ENCODE measurements at regions not wholly inside any gene's neighbourhood (a gene's known extent, or its start where the extent isn't known, plus 50 kb on each side); places are given as distances from the start of the nearest gene placed in this dataset.
"Not testable (repeated sequence)": the region's sequence is repeated elsewhere in the genome, so short reads cannot be mapped to it uniquely, and the experiment has no call there.

GRCh38 chr1:83474946-83475345, 524.0 kb downstream of the TTLL7 start:
- DNase-seq (ENCODE audit: low read depth), result not testable (repeated sequence)

GRCh38 chr1:83473986-83474385, 524.9 kb downstream of the TTLL7 start:
- not testable (repeated sequence) for DNase-seq (ENCODE audit: low read depth)

GRCh38 chr1:83472066-83472465, 526.9 kb downstream of the TTLL7 start:
- not testable (repeated sequence) for DNase-seq (ENCODE audit: low read depth)

DNA sequence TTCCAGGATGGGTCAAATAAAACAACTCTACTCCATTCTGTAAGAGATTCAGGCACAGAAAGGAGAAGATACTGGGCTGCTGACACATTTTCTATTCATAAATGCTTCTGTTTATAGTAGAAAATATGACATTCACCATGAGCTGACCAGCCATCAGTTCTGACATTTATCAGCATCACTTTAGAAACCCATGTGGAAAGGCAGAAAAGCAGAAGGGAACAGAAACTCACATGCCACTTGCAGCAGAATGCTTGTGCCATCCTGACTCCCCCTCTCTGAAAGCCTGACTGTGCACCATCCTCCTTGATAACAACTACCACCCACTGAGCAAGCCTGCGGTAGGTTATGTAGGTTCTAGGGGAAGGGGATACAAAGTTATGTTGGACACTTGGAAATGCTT, 527.7 kb downstream of the TTLL7 start:
- not testable (repeated sequence) for DNase-seq (ENCODE audit: low read depth)

GRCh38 chr1:83468336-83468735, 530.6 kb downstream of the TTLL7 start:
- DNase-seq (ENCODE audit: low read depth), result peak; percentile 3

DNA sequence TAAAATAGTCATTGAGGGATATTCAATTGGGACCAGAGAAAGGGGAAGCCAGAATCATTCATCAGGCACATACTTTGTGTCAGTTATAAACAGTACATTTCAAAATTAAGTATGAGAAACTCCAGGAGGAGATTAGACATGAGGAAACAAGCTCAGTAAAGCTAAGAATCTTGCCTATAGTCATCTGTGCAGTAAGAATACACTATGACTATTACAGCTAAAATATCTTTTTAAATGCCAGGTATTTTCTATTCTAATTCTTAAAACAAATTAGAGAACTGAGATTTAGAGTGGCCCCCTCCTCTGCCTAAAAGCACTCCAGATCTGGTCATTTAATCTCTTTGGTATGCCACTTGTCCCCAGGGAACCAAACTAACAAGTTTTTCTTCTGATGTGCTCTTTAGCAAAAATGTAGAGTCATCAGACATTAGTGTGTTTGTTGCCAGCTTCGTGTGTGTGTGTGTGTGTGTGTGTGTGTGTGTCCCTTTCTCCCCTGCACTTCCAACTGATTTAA, 541.1 kb downstream of the TTLL7 start:
- not testable (repeated sequence) for DNase-seq (ENCODE audit: low read depth)

GRCh38 chr1:83457281-83457680, 541.7 kb downstream of the TTLL7 start:
- not testable (repeated sequence) for DNase-seq (ENCODE audit: low read depth)

DNA sequence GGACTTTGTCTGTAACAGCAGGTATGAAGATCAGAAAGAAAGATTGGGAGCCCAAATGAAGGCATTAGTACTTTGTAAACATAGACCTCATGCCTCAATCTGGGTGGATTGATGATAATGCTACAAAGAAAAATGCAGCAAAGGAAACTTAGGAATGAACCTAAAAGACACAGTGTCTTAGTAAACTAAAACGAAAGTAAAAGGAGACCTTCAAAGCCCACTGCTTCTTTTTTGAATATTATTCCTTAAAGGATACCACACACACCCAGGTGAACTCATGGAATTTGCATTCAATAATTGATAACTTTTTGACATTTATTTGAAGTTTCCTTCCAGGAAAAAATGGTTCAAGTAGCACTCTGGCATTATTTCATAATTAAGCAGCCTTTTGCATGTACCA, 543.2 kb downstream of the TTLL7 start:
- not testable (repeated sequence) for DNase-seq (ENCODE audit: low read depth)

DNA sequence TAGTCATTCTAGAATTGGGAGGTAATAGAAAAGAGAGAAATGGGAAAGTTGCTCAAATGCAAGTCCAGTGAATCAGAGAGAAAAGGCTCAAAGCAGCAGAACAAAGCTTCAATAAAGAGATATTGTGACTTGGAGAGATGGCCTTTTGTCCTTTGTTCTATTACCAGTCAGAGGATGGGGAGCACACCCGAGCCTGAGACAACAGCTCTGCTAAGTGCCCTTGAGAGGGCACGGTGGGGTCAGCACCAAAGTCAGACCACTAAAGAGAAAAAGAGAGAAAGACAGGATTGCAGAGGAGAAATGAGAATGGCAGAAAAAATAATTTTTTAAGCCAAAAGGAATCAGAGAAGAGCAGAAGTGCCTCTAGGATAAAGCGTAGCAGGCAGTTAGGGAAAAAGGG, 553.1 kb downstream of the TTLL7 start:
- not testable (repeated sequence) for DNase-seq (ENCODE audit: low read depth)

DNA sequence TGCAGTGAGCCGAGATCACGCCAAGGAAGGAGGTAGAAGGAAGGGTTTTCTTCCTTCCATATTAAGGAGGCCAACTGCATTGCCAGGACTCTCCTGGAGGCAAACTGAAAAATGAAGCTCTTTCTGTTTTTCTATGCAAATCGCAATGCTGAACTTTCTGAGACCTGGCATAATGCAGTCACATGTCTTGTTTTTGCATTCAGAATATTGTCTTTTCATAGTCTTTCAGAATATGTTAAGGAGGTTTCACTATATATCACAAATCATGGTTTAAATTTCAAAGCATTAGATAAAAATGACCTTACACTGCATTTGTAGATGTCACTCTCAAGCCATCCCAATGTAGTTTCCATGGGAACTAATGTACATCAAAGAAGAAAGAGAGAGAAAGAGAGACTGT, 556.5 kb downstream of the TTLL7 start:
- not testable (repeated sequence) for DNase-seq (ENCODE audit: low read depth)

DNA sequence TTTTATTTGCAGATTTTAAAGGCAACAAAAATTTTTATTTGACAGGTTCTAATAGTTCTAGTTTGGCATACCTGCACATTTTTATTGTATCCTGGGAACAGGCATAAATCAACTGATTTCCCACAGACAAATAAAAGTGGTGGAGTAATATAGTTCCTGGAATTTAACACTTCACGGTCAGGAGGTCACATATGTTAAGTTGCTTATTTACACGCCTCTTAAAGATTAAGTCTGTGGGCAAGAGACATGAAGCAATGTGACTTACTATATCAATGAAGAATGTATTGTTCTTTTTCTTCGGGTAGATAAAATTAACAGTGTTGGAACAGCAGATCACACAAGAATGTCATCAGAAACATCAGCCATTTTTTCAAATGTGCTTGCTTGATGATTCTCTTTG, 558.3 kb downstream of the TTLL7 start:
- DNase-seq (ENCODE audit: low read depth), result not testable (repeated sequence)

DNA sequence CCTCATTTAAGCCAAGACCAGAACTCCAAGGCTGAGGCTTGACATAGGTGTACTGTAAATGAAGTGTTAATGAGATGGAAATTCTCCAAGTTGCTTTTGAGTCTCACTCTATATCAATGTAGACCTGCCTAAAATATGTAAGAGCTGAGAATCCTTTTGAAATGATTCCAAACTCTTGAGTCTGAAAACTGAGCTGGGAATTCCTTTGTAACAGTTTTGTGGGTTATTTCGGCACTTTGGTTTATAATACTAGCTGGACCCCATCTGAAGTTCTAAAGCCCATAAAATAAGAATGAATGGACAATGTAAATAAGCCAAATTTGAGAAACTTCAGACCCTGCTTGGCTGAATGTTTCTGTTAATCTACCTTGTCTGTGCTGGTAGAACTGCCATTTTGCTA, 558.9 kb downstream of the TTLL7 start:
- not testable (repeated sequence) for DNase-seq (ENCODE audit: low read depth)

DNA sequence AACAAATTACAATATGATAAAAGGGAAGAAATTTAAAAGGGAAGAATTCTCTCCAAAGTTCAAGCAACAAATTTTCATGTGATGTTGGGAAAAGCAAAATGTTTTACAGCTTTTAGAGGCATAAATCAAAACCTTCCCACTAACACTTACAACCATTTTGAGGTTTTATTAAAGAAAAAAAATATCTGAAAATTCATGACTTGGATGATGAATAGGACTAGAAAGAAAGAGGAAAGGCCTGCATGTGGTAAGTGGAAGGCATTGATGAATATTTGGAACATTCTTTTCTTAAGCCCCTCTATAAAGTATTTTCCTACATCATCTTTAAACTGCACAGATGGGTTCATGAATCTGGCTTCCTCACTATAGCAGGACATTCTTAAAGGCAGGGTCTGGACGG, 560.6 kb downstream of the TTLL7 start:
- DNase-seq (ENCODE audit: low read depth), result not testable (repeated sequence)

- DNase-seq (ENCODE audit: low read depth), result not testable (repeated sequence)
These were observed 563.6 kb downstream of the TTLL7 start for GRCh38 chr1:83435336-83435735.

GRCh38 chr1:83427566-83427965, 571.4 kb downstream of the TTLL7 start:
- not testable (repeated sequence) for DNase-seq (ENCODE audit: low read depth)

DNA sequence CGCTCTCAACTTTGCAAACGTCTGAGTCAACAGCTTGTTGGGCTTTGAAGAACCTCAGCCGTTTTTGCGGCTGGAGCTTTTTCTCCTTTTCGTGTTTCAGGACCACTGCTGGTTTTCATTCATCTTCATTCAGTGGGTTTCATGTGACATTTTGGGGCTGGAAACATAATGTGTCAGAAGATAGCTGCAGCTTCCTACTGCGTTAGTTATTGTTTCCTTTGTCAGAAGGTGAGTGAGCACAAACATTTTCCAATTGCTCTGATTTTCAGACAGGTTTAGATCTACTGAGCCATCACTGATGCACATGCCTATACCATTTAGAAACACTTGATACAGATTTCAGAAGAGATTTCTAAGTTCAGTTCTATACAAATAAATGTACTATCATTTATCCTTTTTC, 575.5 kb downstream of the TTLL7 start:
- not testable (repeated sequence) for DNase-seq (ENCODE audit: low read depth)

GRCh38 chr1:83418558-83418957, 580.4 kb downstream of the TTLL7 start:
- no peak for DNase-seq (ENCODE audit: low read depth)

DNA sequence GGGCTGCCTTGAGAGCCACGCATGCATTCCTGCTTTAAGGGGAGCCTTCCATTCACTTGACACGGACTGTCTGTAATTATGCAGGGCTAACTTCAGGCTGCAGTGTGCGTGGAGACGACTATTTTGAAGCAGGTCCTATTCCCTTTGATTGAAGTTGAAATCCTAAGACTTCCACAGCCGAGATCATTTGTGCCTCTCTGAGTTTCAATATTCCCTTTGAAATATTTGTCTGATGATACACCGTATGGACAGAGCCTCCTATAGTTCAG, 585.2 kb downstream of the TTLL7 start:
- DNase-seq (ENCODE audit: low read depth), result not testable (repeated sequence)

DNA sequence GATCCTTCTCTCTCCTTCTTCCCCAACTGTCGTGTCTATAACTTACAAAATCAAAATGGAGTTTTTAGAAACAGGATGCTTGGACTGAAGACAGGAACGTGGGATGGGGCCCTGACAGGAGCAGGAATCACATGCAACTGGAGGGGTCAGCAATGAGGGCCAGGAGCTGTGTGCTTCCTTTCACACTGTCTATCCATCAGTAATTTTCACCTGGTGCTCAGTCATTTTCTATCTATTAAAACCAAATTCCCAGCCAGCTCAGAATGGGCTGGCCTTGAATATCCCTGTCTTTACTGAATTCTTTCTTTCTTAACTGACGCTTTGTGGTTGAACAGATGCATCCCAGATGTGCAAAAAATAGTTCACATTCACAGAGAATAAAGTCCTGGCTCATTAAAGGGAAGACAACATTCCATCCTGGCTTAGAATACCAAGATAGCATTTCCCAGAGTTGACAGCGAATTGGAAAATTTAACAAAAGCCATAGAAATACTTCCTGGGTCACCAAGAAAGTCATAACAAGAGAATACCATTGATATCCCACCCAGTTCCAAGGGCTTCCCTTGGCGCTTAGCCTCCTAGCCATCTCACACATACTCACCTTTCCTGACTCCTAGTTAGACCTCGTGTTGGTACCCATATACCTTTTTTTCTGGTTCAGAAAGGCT, 588.1 kb downstream of the TTLL7 start:
- DNase-seq (ENCODE audit: low read depth), result not testable (repeated sequence)

DNA sequence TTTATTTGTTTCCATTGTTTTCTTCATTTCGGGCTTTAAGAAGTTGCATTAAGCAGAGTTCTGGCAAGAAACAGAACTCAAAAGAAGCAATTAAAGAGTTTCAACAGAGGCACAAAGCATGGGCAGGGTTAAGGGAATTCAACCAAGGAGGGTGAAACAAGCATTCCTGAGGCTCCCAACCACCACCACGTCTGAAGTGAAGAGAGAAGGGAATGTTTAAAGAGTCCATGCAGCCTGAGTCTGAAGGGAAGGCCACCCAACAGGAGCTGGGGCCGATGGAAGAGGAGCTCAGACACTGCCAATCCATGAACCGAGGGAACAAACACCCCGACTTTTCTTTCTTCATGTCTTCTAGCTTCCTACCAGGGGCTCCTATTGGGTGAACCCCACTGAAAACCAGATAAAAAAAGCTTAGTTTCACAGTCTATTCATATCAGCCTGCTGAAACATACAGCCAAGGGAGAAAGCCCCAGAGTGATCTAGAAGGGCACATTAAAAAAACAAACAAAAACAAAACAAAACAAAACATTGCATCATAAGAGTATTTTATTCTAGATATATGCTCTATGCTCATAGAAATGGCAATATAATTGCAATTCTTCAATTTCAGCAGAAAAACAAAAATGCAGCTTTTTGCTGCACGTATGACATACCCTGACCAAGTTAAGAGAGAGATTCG, 592.1 kb downstream of the TTLL7 start:
- DNase-seq (ENCODE audit: low read depth), result not testable (repeated sequence)

DNA sequence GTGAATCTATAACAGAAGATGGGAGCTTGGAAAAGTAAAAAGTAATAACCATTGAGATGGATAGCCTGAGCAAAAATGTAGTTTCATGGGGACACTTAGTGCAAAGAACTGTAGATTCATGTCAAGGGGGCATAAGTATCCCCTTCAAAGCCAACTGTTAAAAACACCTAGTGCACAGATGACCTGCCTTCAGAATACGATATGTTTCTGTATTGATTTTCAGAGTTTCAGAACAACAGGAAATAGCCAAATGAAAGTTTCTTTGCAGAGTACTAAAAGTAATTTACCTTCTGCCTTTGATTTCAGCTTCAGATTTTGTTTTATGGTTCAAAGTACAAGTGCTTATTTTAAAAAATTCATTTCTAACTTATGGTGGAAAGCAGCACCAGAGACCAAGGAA, 593.1 kb downstream of the TTLL7 start:
- DNase-seq (ENCODE audit: low read depth), result not testable (repeated sequence)

DNA sequence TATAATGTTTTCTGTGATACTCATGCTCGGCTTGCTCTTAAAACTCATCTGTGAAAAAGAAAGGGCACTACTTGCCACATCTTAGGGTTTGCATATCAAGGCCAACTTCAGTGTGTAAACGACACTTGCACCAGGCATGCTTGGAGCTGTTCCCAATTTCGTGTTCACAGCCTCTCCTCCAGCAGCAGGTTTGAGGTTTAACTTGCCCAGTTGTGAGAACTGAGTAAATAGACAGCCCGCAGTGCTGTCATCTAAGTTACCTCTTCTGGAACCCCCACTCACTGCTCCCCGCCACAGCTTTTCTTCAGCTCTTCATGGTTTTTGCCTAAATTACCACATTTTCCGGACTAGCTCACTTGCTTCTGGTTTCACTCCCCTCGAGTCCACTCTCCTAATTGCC, 595.4 kb downstream of the TTLL7 start:
- DNase-seq (ENCODE audit: low read depth), result not testable (repeated sequence)

DNA sequence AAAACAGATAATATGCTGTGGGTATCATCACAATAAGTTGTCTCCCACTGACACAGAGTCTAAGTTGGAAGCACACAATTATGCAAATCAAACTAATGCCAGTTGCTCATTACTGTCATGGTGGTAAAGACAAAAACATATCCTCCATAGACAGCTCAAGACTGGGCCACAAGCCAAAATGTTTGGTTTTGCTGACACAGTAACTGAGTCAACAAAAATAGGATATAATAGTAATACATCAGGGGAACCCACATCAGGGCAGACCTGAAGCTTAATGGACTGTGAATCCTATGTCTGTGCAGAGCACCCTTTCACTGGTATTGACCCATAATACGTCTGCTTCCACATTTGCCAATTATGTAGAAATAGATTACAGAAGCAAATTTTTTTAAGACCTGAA, 597.8 kb downstream of the TTLL7 start:
- not testable (repeated sequence) for DNase-seq (ENCODE audit: low read depth)

Measured in HT1080 (cell line).